GM18519 (cell line): ENCODE measurements at regions not wholly inside any gene's neighbourhood (a gene's known extent, or its start where the extent isn't known, plus 50 kb on each side); places are given as distances from the start of the nearest gene placed in this dataset.

Experiments used
- ATAC-seq: cut with Tn5 transposase; IDR thresholded peaks from one replicate; pipeline ENCODE4 v1.9.1; 2021; ENCODE audit warnings: mild to moderate bottlenecking, moderate library complexity; ENCODE audit not compliant: unreplicated experiment, low FRiP score

- ATAC-seq, result no peak
Measured at GRCh38 chr15:59953392-59953883, 50.7 kb upstream of the FOXB1 start.

DNA sequence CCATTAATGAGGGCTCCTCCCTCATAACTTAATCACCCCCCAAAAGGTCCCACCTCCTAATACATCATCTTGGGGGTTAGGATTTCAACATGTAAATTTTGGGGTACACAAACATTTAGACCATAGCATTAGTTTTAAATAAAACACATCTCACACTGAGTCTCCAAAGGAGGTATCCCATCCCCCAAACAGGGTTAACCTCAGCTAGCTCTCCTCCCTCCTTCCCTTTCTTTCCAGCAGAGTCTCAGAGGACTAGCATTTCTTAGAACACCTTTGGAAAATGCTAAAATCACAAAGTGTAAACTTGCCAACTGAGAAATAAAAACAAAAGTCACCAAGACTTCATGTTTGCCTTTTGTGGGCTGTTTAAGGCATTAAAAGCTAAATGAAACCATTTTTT lies 51.2 kb upstream of the FOXB1 start:
- ATAC-seq, result no peak

- no peak for ATAC-seq
Measured at GRCh38 chr15:59950603-59951388, 53.3 kb upstream of the FOXB1 start.

DNA sequence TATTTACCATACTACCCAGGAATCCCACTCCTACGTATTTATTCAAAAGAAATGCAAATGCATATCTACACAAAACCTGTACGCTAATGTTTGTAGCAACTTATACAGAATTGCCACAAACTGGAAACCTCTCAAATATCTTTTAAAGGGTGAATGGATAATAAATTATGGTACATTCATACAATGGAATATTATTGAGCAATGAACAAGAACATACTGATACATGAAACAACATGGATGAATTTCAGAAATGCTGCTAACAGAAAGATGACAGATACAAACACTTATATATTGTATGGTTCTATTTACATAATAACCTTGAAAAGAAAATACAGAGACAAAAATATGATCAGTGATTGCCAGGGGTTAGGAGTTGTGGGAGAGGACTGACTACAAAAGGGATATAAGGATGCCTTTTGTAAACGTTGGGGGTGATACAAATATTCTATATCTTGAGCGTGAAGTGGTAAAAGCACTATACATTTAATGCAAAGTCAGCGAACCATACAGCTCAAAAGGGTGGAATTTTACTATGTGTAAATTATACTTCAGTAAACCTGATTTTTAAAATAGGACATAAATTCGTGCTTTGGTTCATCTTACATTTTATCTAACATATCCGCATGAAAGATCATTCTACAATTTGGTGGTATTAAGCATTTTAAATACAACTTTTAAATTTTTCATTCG lies 55.0 kb upstream of the FOXB1 start:
- ATAC-seq, result no peak

DNA sequence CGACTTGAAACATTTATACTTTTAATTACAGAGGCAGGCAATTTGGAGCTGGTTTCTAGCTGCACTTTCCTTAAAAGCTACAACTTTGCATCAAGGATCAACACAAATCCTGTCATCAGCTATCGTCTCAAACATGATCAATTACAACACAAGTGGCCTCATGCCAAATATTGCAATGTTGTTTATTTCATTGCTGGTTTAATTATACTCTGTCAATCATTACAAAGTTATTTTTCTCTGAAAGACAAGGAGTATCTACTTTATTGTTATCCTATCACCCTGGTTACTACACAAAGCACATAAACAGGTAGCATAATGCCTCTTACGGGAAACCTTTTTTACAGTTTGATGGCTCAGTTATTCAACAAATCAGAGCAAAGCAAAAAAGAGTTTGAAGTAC lies 58.0 kb upstream of the FOXB1 start:
- no peak for ATAC-seq

- no peak for ATAC-seq
Measured at GRCh38 chr15:59945036-59945435, 59.1 kb upstream of the FOXB1 start.

DNA sequence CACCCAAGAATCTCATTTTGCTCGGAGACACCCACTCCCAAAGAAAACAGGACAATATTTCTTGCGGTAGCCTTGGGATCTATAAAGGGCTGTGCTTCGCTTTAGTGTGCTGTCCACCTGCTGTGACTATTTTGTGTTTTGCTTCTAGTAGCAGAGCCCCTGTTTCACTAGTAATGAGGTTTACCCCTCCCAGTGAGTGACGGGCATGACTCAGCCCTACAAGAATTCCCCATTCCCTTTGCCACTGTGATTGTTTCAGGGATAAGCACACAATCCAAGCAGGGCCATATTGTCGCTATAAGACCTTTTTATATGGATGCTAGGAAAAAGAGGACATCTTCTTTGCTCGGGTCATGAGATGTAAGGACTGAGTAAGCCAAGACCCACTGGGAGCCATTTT lies 62.5 kb upstream of the FOXB1 start:
- ATAC-seq, result no peak

DNA sequence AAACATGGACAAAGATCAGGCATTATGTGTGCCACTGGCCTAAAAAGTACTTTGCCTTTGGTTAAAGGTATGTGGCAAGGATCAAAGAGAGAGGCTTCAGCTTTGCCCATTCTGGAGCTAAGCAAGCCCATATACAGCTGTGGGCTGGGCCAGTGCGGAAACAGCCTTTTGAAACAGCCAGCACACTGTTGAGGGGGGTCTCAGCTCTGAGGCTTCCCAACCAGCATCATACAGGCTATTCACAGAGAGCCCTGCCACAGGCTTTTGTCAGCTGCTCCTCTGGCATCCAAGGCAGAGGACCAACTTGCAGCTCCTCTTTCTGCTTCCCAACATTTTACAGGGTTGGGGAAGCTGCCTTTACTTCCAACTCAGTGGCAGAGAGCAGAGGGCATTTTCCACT lies 63.2 kb upstream of the FOXB1 start:
- no peak for ATAC-seq

GRCh38 chr15:59940456-59940855 lies 63.7 kb upstream of the FOXB1 start:
- ATAC-seq, result no peak

DNA sequence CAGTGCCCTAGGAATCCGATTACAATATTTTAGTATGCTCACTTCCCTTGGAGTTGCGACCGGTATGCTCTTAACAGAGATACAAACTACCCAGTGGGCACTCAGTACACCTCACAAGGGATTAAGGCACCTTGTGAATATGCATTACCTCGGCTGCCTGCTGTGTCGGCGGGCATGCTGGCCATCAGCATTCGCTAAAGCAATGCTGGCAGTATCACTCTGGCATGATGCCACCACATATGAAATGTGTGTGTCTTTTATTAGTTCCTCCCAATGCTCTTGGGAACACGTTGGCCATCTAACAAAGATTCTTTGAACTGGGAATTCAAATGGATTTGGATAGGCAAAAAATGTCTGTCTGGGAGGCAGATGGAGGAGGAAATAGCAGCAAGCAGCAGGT lies 67.4 kb upstream of the FOXB1 start:
- ATAC-seq, result no peak

DNA sequence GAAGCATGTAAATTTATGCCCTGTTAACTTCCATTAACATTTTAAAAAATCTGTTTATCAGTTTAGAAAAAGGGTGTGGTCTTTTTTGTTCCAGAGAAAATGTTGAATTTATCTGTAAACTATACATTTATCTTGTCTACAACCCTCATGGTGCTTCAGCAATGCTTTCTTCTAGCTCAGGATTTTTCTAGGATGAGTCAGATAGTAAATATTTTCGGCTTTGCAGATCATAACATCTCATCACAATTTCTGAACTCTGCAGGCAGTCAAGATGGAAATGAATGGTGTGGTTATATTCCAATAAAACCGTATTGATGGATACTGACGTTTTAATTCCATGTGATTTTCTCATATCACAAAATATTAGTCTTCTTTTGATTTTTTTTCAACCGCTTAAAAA lies 70.5 kb upstream of the FOXB1 start:
- ATAC-seq, result no peak

- no peak for ATAC-seq
Measured at GRCh38 chr15:59931646-59932261, 72.4 kb upstream of the FOXB1 start.

GRCh38 chr15:59924812-59925522 lies 79.1 kb upstream of the FOXB1 start:
- no peak for ATAC-seq

DNA sequence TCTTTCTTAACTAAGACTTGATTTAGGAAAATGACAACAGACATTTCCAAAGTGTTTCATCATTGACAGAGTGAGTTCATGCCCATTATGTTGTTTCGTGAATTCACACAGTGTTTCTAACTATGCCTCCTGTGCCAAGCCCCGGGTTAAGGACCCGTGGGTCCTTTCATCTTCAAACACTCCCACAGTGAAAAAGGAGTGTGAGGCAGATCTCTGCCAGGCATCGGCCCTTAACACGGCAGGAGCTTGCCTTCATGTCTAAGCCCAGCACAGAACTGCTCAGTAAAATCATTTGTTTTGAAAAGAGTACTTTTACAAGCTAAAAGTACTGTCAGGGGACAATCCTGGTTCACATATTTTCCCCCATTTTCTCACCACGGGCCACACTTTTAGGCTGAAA lies 80.0 kb upstream of the FOXB1 start:
- no peak for ATAC-seq

- ATAC-seq, result no peak
Measured at GRCh38 chr15:59923508-59923907, 80.6 kb upstream of the FOXB1 start.

GRCh38 chr15:59918994-59919951 lies 84.8 kb upstream of the FOXB1 start:
- peak; percentile 83 for ATAC-seq

DNA sequence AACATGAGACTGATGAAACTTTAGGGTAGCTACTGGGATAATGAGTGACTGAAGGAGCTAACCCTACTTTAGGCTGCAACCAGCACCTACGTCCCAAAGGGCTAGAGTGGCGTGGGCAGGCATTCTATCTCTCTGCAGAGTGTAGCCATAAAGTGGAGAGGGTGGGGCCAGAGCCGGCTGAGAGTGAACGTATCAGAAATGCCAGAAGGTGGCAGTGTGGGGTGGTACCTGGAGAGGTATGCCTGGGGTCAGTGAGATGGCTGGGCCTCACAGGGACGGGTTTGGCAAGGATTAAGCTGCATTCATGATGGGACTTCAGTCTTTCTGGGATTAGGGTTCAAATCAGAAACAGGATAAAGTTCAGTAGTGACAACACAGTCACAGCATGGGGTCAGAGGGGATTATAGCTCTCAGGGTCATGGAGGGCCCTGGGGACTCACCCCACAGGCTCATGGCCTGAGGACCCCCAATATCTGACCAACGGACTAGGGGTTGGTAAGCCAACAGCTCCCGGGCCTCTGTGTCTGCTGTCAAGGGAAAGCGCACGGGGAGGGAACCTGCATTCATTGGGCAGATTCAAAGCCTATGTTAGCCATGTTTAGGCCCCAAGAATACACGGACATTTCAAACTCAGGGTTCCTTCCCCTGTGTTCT lies 86.5 kb upstream of the FOXB1 start:
- ATAC-seq, result no peak

DNA sequence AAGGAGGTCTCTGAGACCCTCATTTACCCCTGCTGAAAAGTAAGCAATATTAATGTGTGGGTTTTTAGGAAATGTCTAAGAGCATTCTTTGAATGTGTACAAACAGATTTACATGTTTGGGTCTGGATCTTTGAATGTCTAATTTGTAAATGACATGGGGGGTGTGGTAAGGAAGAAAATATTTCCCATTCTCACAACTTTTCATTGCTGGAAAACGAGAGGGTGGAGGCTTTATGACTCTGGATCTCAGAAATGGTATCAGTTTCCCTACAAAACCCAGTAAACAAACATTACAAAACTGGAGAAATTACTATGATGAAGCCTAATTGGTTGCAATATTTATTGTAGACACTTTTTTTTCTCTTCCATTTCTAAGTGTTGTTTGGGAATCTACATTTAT lies 98.1 kb upstream of the FOXB1 start:
- no peak for ATAC-seq

DNA sequence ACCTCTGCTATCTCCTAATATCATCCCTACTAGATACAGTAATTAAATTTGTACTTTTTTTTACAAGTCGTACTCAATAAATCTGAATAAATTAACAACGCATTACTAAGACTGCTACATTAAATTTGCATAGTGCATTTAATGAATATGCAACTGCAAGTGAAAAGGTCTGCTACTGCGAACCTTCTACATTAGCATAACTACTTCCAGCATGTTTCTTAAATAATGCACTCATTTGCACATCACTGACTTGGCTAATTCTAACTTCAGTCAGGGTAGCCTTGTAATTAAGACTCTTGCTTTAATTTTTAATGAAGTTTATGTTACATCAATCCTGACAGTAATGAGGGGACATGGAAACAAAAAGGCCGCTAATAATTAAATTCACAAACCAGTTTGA lies 98.9 kb upstream of the FOXB1 start:
- ATAC-seq, result no peak
